MM.1S (cell line): ENCODE measurements at regions not wholly inside any gene's neighbourhood (a gene's known extent, or its start where the extent isn't known, plus 50 kb on each side); places are given as distances from the start of the nearest gene placed in this dataset.

Source experiments
- DNase-seq: peaks from one replicate; pipeline ENCODE4 v3.0.0-alpha.2; 2015
- H2AFZ ChIP-seq: fragments of 300-600 bp; sonication (generic); 2 replicates; pipeline ENCODE4 v1.6.0; 2016; ENCODE audit warnings: antibody characterized with exemption, low read length
- H3F3A ChIP-seq: fragments of 300-600 bp; sonication (generic); 2 replicates; pipeline ENCODE4 v1.6.1; 2016; ENCODE audit warnings: mild to moderate bottlenecking, antibody characterized with exemption, low read length, moderate library complexity, mixed read lengths; ENCODE audit not compliant: insufficient read depth
- H3K27ac ChIP-seq: fragments of 300-600 bp; sonication (generic); 2 replicates; pipeline ENCODE4 v1.5.1; 2016; ENCODE audit warnings: mild to moderate bottlenecking, low read length
- H3K27me3 ChIP-seq: fragments of 300-600 bp; sonication (generic); replicated peaks from 2 replicates; pipeline ENCODE4 v1.6.0; 2016; ENCODE audit warnings: low read length; ENCODE audit not compliant: insufficient read depth
- H3K36me3 ChIP-seq: fragments of 300-600 bp; sonication (generic); replicated peaks from 2 replicates; pipeline ENCODE4 v1.6.1; 2016; ENCODE audit warnings: mild to moderate bottlenecking, low read length, mixed read lengths; ENCODE audit not compliant: insufficient read depth
- H3K4me1 ChIP-seq: fragments of 300-600 bp; sonication (generic); 2 replicates; pipeline ENCODE4 v1.6.1; 2016; ENCODE audit warnings: low read length, mixed read lengths
- H3K4me2 ChIP-seq: fragments of 300-600 bp; sonication (generic); 2 replicates; pipeline ENCODE4 v1.6.0; 2016; ENCODE audit warnings: low read depth, low read length
- H3K4me3 ChIP-seq: fragments of 300-600 bp; sonication (generic); 2 replicates; pipeline ENCODE4 v1.5.1; 2016; ENCODE audit warnings: low read length, mixed read lengths
- H3K79me2 ChIP-seq: fragments of 300-600 bp; sonication (generic); 2 replicates; pipeline ENCODE4 v1.6.1; 2016; ENCODE audit warnings: mixed run types, low read length, mixed read lengths
- H3K9ac ChIP-seq: fragments of 300-600 bp; sonication (generic); 2 replicates; pipeline ENCODE4 v1.6.1; 2016; ENCODE audit warnings: low read length, mixed read lengths
- H3K9me2 ChIP-seq: fragments of 300-600 bp; sonication (generic); replicated peaks from 2 replicates; pipeline ENCODE4 v1.6.1; 2016; ENCODE audit warnings: mild to moderate bottlenecking, low read length, mixed read lengths; ENCODE audit not compliant: insufficient read depth
- H3K9me3 ChIP-seq: fragments of 300-600 bp; sonication (generic); replicated peaks from 2 replicates; pipeline ENCODE4 v1.6.1; 2016; ENCODE audit warnings: mild to moderate bottlenecking, low read length, mixed read lengths; ENCODE audit not compliant: insufficient read depth
- H4K20me1 ChIP-seq: fragments of 300-600 bp; sonication (generic); 2 replicates; pipeline ENCODE4 v1.6.1; 2016; ENCODE audit warnings: mild to moderate bottlenecking, low read length, moderate library complexity, mixed read lengths; ENCODE audit not compliant: insufficient read depth
- EZH2 ChIP-seq: fragments of 300-600 bp; sonication (generic); optimal IDR thresholded peaks from 2 replicates; pipeline ENCODE3; 2017; ENCODE audit warnings: low read depth, mild to moderate bottlenecking, antibody characterized with exemption, low read length, mixed read lengths
- EZH2phosphoT487 ChIP-seq: fragments of 300-600 bp; sonication (generic); IDR thresholded peaks from 2 replicates; pipeline ENCODE4 v1.6.1; 2018; ENCODE audit warnings: antibody characterized with exemption, low read length
- TF ChIP-seq, protein P1 (sequence below): fragments of 300-600 bp; sonication (generic); IDR thresholded peaks from 2 replicates; pipeline ENCODE4 v1.5.1; 2016; ENCODE audit warnings: antibody characterized with exemption, low read length, mixed read lengths

DNA sequence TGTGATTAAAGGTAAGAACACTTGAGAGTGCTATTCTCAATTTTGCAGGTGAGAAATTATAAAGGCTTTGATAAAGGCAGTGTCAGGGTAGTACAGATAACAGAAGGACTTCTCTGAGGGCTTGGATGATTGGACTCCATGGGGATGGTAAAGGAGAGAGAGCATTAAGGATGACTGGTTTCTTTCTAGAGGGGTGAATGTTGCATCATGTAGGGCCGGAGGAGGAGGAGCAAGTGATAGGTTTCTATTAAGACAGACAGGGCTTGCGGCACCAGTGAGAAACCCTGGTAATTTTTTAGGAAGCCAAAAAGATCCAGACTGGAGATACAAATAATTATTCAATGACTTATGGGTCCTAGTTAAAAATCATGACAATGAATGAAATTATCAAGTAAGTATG, 230.7 kb upstream of the MME start:
- Histone ChIP-seq H3K36me3 (no peaks in the 10 kb centered on the region), H3K9me3 (no peaks in the 10 kb centered on the region), H3K9ac (no peak overlapping the region), H3K79me2 (no peaks in the 10 kb centered on the region), H2AFZ (no peak overlapping the region), H3K27me3 (no peaks in the 10 kb centered on the region), H3K4me3 (no peak overlapping the region), H4K20me1 (no peaks in the 10 kb centered on the region), H3K27ac (no peak overlapping the region), H3K4me2 (no peak overlapping the region), H3F3A (no peaks in the 10 kb centered on the region), H3K9me2 (no peaks in the 10 kb centered on the region), H3K4me1 (no peaks in the 10 kb centered on the region)
- DNase-seq, result no peak
- no peak for TF ChIP-seq EZH2phosphoT487
- TF ChIP-seq, protein P1, sequence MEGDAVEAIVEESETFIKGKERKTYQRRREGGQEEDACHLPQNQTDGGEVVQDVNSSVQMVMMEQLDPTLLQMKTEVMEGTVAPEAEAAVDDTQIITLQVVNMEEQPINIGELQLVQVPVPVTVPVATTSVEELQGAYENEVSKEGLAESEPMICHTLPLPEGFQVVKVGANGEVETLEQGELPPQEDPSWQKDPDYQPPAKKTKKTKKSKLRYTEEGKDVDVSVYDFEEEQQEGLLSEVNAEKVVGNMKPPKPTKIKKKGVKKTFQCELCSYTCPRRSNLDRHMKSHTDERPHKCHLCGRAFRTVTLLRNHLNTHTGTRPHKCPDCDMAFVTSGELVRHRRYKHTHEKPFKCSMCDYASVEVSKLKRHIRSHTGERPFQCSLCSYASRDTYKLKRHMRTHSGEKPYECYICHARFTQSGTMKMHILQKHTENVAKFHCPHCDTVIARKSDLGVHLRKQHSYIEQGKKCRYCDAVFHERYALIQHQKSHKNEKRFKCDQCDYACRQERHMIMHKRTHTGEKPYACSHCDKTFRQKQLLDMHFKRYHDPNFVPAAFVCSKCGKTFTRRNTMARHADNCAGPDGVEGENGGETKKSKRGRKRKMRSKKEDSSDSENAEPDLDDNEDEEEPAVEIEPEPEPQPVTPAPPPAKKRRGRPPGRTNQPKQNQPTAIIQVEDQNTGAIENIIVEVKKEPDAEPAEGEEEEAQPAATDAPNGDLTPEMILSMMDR, result no peak

DNA sequence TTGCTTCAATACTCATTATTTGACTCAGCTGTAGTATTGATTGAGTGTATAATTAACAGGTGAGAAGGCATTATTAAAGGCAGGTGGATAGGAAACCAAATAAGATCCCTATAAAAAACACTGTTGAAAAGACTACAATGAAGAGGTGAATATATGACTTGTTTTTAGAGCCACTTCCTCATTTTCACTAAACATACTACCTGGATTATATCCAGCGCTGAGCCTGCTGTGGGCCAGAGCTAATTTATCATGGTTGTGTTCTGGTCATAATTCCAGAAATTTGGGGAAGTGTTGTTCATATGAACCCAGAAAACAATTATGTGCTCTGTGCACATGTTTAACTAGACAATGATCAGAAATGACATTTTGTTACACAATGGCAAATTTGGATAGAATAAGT, 235.3 kb upstream of the MME start:
- Histone ChIP-seq H4K20me1 (no peaks in the 10 kb centered on the region), H3K79me2 (no peaks in the 10 kb centered on the region), H3K9ac (no peak overlapping the region), H2AFZ (no peak overlapping the region), H3K9me2 (no peaks in the 10 kb centered on the region), H3F3A (no peaks in the 10 kb centered on the region), H3K4me1 (no peaks in the 10 kb centered on the region), H3K27me3 (no peaks in the 10 kb centered on the region), H3K9me3 (no peaks in the 10 kb centered on the region), H3K4me2 (no peak overlapping the region), H3K36me3 (no peaks in the 10 kb centered on the region), H3K4me3 (no peak overlapping the region), H3K27ac (no peak overlapping the region)
- no peak for DNase-seq
- TF ChIP-seq EZH2phosphoT487 (no peak), EZH2 (no peak)
- TF ChIP-seq, protein P1, result no peak

DNA sequence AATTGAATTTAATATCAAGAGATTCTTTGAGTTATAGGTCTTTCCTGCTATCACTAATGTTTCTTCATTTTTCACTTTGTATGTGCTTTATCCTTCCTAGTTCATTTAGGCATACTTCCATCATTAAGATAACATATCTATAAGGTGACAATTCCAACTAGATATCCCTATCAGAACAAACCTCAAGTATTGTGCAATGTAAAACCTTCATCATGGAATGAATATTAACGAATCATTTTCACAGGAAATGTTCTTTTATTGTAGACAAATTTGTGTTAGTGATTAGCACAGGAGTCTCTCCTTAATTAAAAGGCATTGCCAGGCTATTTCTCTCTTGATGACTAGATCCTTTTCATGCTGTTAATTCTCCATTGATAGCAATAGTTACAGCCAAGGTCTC, 236.5 kb upstream of the MME start:
- TF ChIP-seq EZH2 (no peak), EZH2phosphoT487 (no peak)
- TF ChIP-seq, protein P1, result no peak
- no peak overlapping the region for H3K27ac ChIP-seq
- H2AFZ ChIP-seq, result no peak overlapping the region
- no peaks in the 10 kb centered on the region for H3K36me3 ChIP-seq
- no peaks in the 10 kb centered on the region for H3K27me3 ChIP-seq
- no peak overlapping the region for H3K4me3 ChIP-seq
- H3F3A ChIP-seq, result no peaks in the 10 kb centered on the region
- H3K9me3 ChIP-seq, result no peaks in the 10 kb centered on the region
- H3K9me2 ChIP-seq, result no peaks in the 10 kb centered on the region
- H3K79me2 ChIP-seq, result no peaks in the 10 kb centered on the region
- DNase-seq, result no peak
- no peaks in the 10 kb centered on the region for H4K20me1 ChIP-seq
- no peak overlapping the region for H3K9ac ChIP-seq
- H3K4me1 ChIP-seq, result no peaks in the 10 kb centered on the region
- no peak overlapping the region for H3K4me2 ChIP-seq
